H1 (cell line): ENCODE measurements at regions not wholly inside any gene's neighbourhood (a gene's known extent, or its start where the extent isn't known, plus 50 kb on each side); places are given as distances from the start of the nearest gene placed in this dataset.

Source experiments
- CTCF ChIP-seq, 3 experiments: IDR thresholded peaks; 1 replicate in 2 of 3; 2 replicates in 1 of 3; pipeline versions ENCODE4 v1.5.1 to v1.6.1; 2011; ENCODE audit warnings: low read length in 3 of 3, mild to moderate bottlenecking in 3 of 3, inconsistent platforms in 2 of 3, low read depth in 1 of 3, moderate library complexity in 1 of 3; ENCODE audit not compliant: insufficient read depth in 1 of 3; ENCODE audit errors: control extremely low read depth in 1 of 3
- YY1 ChIP-seq: IDR thresholded peaks from 2 replicates; pipeline ENCODE4 v1.6.1; 2011; ENCODE audit warnings: low read depth, mild to moderate bottlenecking, low read length
- TF ChIP-seq, protein P1 (sequence below): IDR thresholded peaks from 2 replicates; pipeline ENCODE4 v1.6.1; 2011; ENCODE audit warnings: low read depth, mild to moderate bottlenecking, low read length; ENCODE audit not compliant: insufficient read depth

- TF ChIP-seq CTCF (IDR thresholded peaks at IDR 0.05; ENCODE audit: control extremely low read depth in 1 of 3, insufficient read depth in 1 of 3, low read depth in 1 of 3, low read length in 3 of 3) (no peak), YY1 (no peak)
- TF ChIP-seq, protein P1, sequence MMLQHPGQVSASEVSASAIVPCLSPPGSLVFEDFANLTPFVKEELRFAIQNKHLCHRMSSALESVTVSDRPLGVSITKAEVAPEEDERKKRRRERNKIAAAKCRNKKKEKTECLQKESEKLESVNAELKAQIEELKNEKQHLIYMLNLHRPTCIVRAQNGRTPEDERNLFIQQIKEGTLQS: no peak
Measured at GRCh38 chr12:90254796-90255195, 546.2 kb upstream of the ATP2B1 start (continued).
